CD4-positive, alpha-beta T cell treated with Interleukin-21 for 1 hour (primary cell): ENCODE measurements at regions not wholly inside any gene's neighbourhood (a gene's known extent, or its start where the extent isn't known, plus 50 kb on each side); places are given as distances from the start of the nearest gene placed in this dataset.
"Not testable (repeated sequence)": the region's sequence is repeated elsewhere in the genome, so short reads cannot be mapped to it uniquely, and the experiment has no call there.

Experiments used
- DNase-seq: peaks from one replicate; pipeline ENCODE4 v3.0.0-alpha.2; 2020

GRCh38 chr6:121698617-121699016 lies 263.2 kb downstream of the GJA1 start:
- DNase-seq, result no peak

- DNase-seq, result not testable (repeated sequence)
These were observed 267.7 kb downstream of the GJA1 start for GRCh38 chr6:121703129-121703528.

- DNase-seq, result no peak
These were observed 276.0 kb downstream of the GJA1 start for GRCh38 chr6:121711472-121711871.

GRCh38 chr6:121717686-121718085 lies 282.2 kb downstream of the GJA1 start:
- no peak for DNase-seq

- not testable (repeated sequence) for DNase-seq
These were observed 285.4 kb downstream of the GJA1 start for GRCh38 chr6:121720867-121721266.

- DNase-seq, result no peak
These were observed 288.2 kb downstream of the GJA1 start for GRCh38 chr6:121723623-121724022.

- DNase-seq, result no peak
These were observed 289.1 kb downstream of the GJA1 start for GRCh38 chr6:121724576-121724975.

- no peak for DNase-seq
These were observed 291.1 kb downstream of the GJA1 start for GRCh38 chr6:121726596-121726995.

GRCh38 chr6:121730616-121731015 lies 295.2 kb downstream of the GJA1 start:
- no peak for DNase-seq

- DNase-seq, result no peak
These were observed 295.9 kb downstream of the GJA1 start for GRCh38 chr6:121731381-121731780.

GRCh38 chr6:121732641-121733040 lies 297.2 kb downstream of the GJA1 start:
- no peak for DNase-seq

- DNase-seq, result no peak
These were observed 297.8 kb downstream of the GJA1 start for GRCh38 chr6:121733234-121733633.

- DNase-seq, result not testable (repeated sequence)
These were observed 304.7 kb downstream of the GJA1 start for GRCh38 chr6:121740188-121740587.

GRCh38 chr6:121743691-121744090 lies 308.2 kb downstream of the GJA1 start:
- no peak for DNase-seq

- no peak for DNase-seq
These were observed 312.9 kb downstream of the GJA1 start for GRCh38 chr6:121748376-121748775.

GRCh38 chr6:121748850-121749249 lies 313.4 kb downstream of the GJA1 start:
- DNase-seq, result no peak

GRCh38 chr6:121755485-121755884 lies 320.0 kb downstream of the GJA1 start:
- no peak for DNase-seq

- no peak for DNase-seq
These were observed 321.2 kb downstream of the GJA1 start for GRCh38 chr6:121756666-121757065.

- DNase-seq, result no peak
These were observed 323.9 kb downstream of the GJA1 start for GRCh38 chr6:121759370-121759769.

- no peak for DNase-seq
These were observed 324.7 kb downstream of the GJA1 start for GRCh38 chr6:121760191-121760590.

GRCh38 chr6:121760745-121761144 lies 325.3 kb downstream of the GJA1 start:
- no peak for DNase-seq

- DNase-seq, result no peak
These were observed 329.0 kb downstream of the GJA1 start for GRCh38 chr6:121764493-121764892.

- DNase-seq, result no peak
These were observed 329.6 kb downstream of the GJA1 start for GRCh38 chr6:121765060-121765459.

GRCh38 chr6:121767211-121767610 lies 331.8 kb downstream of the GJA1 start:
- no peak for DNase-seq

- DNase-seq, result no peak
These were observed 335.5 kb downstream of the GJA1 start for GRCh38 chr6:121770943-121771342.
